ENCODE measurements at regions not wholly inside any gene's neighbourhood (a gene's known extent, or its start where the extent isn't known, plus 50 kb on each side); places are given as distances from the start of the nearest gene placed in this dataset.

- Mint-ChIP-seq H3K27ac (no peak overlapping the region), H3K9me3 (ENCODE audit: low read depth) (peaks cover 3% of the 10 kb centered on the region)
Observed at GRCh38 chr5:86526811-86527348, 90.9 kb upstream of the COX7C start.

GRCh38 chr5:86532429-86532828 is 85.3 kb upstream of the COX7C start:
- TF ChIP-seq CTCF (IDR thresholded peaks at IDR 0.05; ENCODE audit: unreplicated experiment): no peak
- H3K36me3 Mint-ChIP-seq (ENCODE audit: insufficient read depth): no peaks in the 10 kb centered on the region
- no peak overlapping the region for H3K4me3 Mint-ChIP-seq (ENCODE audit: low read depth)
- H3K9me3 Mint-ChIP-seq (ENCODE audit: low read depth): no peaks in the 10 kb centered on the region
- no peak overlapping the region for H3K27ac Mint-ChIP-seq
- DNase-seq (ENCODE audit: low spot score, unreplicated experiment): no peak
- H3K27me3 Mint-ChIP-seq: no peaks in the 10 kb centered on the region
- H3K4me1 Mint-ChIP-seq (ENCODE audit: low read depth): no peaks in the 10 kb centered on the region

More at GRCh38 chr5:86526811-86527348, 90.9 kb upstream of the COX7C start:
- no peaks in the 10 kb centered on the region for H3K27me3 Mint-ChIP-seq
- no peak for DNase-seq (ENCODE audit: low spot score, unreplicated experiment)
- no peaks in the 10 kb centered on the region for H3K36me3 Mint-ChIP-seq (ENCODE audit: insufficient read depth)
- no peak for TF ChIP-seq CTCF (IDR thresholded peaks at IDR 0.05; ENCODE audit: unreplicated experiment)
- H3K4me3 Mint-ChIP-seq (ENCODE audit: low read depth): no peak overlapping the region
- H3K4me1 Mint-ChIP-seq (ENCODE audit: low read depth): no peaks in the 10 kb centered on the region

- H3K9me3 Mint-ChIP-seq (ENCODE audit: low read depth): no peaks in the 10 kb centered on the region
- no peaks in the 10 kb centered on the region for H3K4me1 Mint-ChIP-seq (ENCODE audit: low read depth)
- H3K36me3 Mint-ChIP-seq (ENCODE audit: insufficient read depth): no peaks in the 10 kb centered on the region
- no peak overlapping the region for H3K4me3 Mint-ChIP-seq (ENCODE audit: low read depth)
- TF ChIP-seq CTCF (IDR thresholded peaks at IDR 0.05; ENCODE audit: unreplicated experiment): no peak
- H3K27ac Mint-ChIP-seq: no peak overlapping the region
- no peaks in the 10 kb centered on the region for H3K27me3 Mint-ChIP-seq
- no peak for DNase-seq (ENCODE audit: low spot score, unreplicated experiment)
Observed at GRCh38 chr5:86536396-86536795, 81.3 kb upstream of the COX7C start.

- no peak for TF ChIP-seq CTCF (IDR thresholded peaks at IDR 0.05; ENCODE audit: unreplicated experiment)
- no peaks in the 10 kb centered on the region for H3K4me1 Mint-ChIP-seq (ENCODE audit: low read depth)
- no peak overlapping the region for H3K4me3 Mint-ChIP-seq (ENCODE audit: low read depth)
- no peaks in the 10 kb centered on the region for H3K27me3 Mint-ChIP-seq
- H3K36me3 Mint-ChIP-seq (ENCODE audit: insufficient read depth): no peaks in the 10 kb centered on the region
- H3K9me3 Mint-ChIP-seq (ENCODE audit: low read depth): no peaks in the 10 kb centered on the region
- no peak overlapping the region for H3K27ac Mint-ChIP-seq
- no peak for DNase-seq (ENCODE audit: low spot score, unreplicated experiment)
Observed at GRCh38 chr5:86542532-86542931, 75.2 kb upstream of the COX7C start.

- Mint-ChIP-seq H3K4me1 (ENCODE audit: low read depth) (no peaks in the 10 kb centered on the region), H3K36me3 (ENCODE audit: insufficient read depth) (no peaks in the 10 kb centered on the region), H3K27me3 (no peaks in the 10 kb centered on the region), H3K9me3 (ENCODE audit: low read depth) (no peaks in the 10 kb centered on the region), H3K27ac (no peak overlapping the region), H3K4me3 (ENCODE audit: low read depth) (no peak overlapping the region)
- TF ChIP-seq CTCF (IDR thresholded peaks at IDR 0.05; ENCODE audit: unreplicated experiment): no peak
- DNase-seq (ENCODE audit: low spot score, unreplicated experiment): no peak
Observed at GRCh38 chr5:86546044-86546443, 71.7 kb upstream of the COX7C start.

Measured in progenitor cell of endocrine pancreas (in vitro differentiated cells).